H1 (cell line): ENCODE measurements at regions not wholly inside any gene's neighbourhood (a gene's known extent, or its start where the extent isn't known, plus 50 kb on each side); places are given as distances from the start of the nearest gene placed in this dataset.

Source experiments
- ASH2L ChIP-seq: fragments of 200-600, 300-600 bp; sonication (generic); IDR thresholded peaks from one replicate; pipeline ENCODE4 v1.7.1; 2017; ENCODE audit warnings: low read length
- CBX8 ChIP-seq: fragments of 300-800, 300-1000 bp; sonication (generic); IDR thresholded peaks from 2 replicates; pipeline ENCODE4 v1.7.1; 2016; ENCODE audit warnings: low read depth, low read length, borderline replicate concordance
- CREB1 ChIP-seq: IDR thresholded peaks from 2 replicates; pipeline ENCODE4 v1.6.1; 2012; ENCODE audit warnings: inconsistent platforms
- HDAC6 ChIP-seq: IDR thresholded peaks from one replicate; pipeline ENCODE4 v1.7.1; 2012; ENCODE audit warnings: low read depth, mild to moderate bottlenecking, inconsistent platforms, low read length, moderate library complexity
- JUND ChIP-seq: IDR thresholded peaks from 2 replicates; pipeline ENCODE4 v1.6.1; 2011; ENCODE audit warnings: mild to moderate bottlenecking, improper control_type of control experiment, low read length
- NANOG ChIP-seq: IDR thresholded peaks from 2 replicates; pipeline ENCODE4 v1.6.1; 2011; ENCODE audit warnings: low read length, low read depth, mild to moderate bottlenecking, inconsistent platforms; ENCODE audit not compliant: insufficient read depth, poor library complexity, severe bottlenecking
- SIX5 ChIP-seq: IDR thresholded peaks from 2 replicates; pipeline ENCODE4 v1.6.1; 2011; ENCODE audit warnings: mild to moderate bottlenecking, low read depth, low read length
- SP4 ChIP-seq: IDR thresholded peaks from 2 replicates; pipeline ENCODE4 v1.6.1; 2012; ENCODE audit warnings: low read length, inconsistent platforms
- TCF12 ChIP-seq: IDR thresholded peaks from 2 replicates; pipeline ENCODE4 v1.6.1; 2011; ENCODE audit warnings: low read depth, mild to moderate bottlenecking, low read length
- TF ChIP-seq, protein P1 (sequence below): fragments of 300-600 bp; sonication (generic); IDR thresholded peaks from 2 replicates; pipeline ENCODE4 v1.7.1; 2012; ENCODE audit warnings: low read length, moderate library complexity, mild to moderate bottlenecking, inconsistent platforms; ENCODE audit not compliant: insufficient replicate concordance
- TF ChIP-seq, protein P2 (sequence below): IDR thresholded peaks from 2 replicates; pipeline ENCODE4 v1.6.1; 2011; ENCODE audit warnings: low read depth, mild to moderate bottlenecking, low read length; ENCODE audit not compliant: insufficient read depth

DNA sequence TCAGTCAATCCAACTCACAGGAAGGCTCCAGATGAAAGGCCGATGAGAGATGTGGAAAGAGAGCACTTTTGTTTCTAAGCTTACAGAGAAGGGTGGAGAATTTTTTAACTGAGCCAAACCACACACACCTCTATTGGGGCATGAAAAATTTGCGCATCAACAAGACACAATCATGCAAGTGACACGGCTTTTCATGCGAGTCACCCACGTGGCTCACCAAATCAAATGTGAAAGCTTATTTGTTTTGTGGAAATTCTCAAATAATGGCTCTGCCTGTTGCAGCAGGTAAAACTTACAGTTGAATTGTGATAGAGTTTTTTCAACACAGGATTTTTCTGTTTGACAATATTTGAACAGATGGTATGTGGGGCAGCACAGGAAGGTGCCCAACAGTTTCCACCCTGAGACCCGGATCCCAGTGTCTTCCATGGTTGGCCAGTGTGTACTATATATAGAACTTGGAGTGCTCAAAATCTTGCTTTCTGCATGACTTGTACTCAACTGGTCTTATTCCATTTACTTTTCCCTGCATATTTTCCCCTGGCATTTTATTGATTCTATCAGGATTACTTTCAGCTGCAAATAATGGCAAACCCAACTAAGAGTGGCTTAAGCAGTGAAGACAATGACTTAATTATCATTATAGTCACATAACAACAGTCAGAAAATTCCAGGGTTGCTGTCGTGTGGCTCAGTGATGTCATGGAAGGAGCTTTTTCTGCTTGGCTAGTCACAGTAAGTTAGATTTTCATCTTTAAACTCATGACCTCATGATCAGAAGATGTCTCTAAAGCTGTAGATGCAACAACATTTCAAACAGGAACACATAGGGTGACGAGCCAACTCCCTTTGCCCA is 90.6 kb upstream of the SIM2 start (continued):
- TF ChIP-seq, protein P1, sequence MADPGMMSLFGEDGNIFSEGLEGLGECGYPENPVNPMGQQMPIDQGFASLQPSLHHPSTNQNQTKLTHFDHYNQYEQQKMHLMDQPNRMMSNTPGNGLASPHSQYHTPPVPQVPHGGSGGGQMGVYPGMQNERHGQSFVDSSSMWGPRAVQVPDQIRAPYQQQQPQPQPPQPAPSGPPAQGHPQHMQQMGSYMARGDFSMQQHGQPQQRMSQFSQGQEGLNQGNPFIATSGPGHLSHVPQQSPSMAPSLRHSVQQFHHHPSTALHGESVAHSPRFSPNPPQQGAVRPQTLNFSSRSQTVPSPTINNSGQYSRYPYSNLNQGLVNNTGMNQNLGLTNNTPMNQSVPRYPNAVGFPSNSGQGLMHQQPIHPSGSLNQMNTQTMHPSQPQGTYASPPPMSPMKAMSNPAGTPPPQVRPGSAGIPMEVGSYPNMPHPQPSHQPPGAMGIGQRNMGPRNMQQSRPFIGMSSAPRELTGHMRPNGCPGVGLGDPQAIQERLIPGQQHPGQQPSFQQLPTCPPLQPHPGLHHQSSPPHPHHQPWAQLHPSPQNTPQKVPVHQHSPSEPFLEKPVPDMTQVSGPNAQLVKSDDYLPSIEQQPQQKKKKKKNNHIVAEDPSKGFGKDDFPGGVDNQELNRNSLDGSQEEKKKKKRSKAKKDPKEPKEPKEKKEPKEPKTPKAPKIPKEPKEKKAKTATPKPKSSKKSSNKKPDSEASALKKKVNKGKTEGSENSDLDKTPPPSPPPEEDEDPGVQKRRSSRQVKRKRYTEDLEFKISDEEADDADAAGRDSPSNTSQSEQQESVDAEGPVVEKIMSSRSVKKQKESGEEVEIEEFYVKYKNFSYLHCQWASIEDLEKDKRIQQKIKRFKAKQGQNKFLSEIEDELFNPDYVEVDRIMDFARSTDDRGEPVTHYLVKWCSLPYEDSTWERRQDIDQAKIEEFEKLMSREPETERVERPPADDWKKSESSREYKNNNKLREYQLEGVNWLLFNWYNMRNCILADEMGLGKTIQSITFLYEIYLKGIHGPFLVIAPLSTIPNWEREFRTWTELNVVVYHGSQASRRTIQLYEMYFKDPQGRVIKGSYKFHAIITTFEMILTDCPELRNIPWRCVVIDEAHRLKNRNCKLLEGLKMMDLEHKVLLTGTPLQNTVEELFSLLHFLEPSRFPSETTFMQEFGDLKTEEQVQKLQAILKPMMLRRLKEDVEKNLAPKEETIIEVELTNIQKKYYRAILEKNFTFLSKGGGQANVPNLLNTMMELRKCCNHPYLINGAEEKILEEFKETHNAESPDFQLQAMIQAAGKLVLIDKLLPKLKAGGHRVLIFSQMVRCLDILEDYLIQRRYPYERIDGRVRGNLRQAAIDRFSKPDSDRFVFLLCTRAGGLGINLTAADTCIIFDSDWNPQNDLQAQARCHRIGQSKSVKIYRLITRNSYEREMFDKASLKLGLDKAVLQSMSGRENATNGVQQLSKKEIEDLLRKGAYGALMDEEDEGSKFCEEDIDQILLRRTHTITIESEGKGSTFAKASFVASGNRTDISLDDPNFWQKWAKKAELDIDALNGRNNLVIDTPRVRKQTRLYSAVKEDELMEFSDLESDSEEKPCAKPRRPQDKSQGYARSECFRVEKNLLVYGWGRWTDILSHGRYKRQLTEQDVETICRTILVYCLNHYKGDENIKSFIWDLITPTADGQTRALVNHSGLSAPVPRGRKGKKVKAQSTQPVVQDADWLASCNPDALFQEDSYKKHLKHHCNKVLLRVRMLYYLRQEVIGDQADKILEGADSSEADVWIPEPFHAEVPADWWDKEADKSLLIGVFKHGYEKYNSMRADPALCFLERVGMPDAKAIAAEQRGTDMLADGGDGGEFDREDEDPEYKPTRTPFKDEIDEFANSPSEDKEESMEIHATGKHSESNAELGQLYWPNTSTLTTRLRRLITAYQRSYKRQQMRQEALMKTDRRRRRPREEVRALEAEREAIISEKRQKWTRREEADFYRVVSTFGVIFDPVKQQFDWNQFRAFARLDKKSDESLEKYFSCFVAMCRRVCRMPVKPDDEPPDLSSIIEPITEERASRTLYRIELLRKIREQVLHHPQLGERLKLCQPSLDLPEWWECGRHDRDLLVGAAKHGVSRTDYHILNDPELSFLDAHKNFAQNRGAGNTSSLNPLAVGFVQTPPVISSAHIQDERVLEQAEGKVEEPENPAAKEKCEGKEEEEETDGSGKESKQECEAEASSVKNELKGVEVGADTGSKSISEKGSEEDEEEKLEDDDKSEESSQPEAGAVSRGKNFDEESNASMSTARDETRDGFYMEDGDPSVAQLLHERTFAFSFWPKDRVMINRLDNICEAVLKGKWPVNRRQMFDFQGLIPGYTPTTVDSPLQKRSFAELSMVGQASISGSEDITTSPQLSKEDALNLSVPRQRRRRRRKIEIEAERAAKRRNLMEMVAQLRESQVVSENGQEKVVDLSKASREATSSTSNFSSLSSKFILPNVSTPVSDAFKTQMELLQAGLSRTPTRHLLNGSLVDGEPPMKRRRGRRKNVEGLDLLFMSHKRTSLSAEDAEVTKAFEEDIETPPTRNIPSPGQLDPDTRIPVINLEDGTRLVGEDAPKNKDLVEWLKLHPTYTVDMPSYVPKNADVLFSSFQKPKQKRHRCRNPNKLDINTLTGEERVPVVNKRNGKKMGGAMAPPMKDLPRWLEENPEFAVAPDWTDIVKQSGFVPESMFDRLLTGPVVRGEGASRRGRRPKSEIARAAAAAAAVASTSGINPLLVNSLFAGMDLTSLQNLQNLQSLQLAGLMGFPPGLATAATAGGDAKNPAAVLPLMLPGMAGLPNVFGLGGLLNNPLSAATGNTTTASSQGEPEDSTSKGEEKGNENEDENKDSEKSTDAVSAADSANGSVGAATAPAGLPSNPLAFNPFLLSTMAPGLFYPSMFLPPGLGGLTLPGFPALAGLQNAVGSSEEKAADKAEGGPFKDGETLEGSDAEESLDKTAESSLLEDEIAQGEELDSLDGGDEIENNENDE: no peak
- TF ChIP-seq TCF12 (no peak), HDAC6 (no peak), SP4 (no peak), SIX5 (no peak), CREB1 (no peak), JUND (no peak), ASH2L (no peak), CBX8 (no peak), NANOG (no peak)
- TF ChIP-seq, protein P2, sequence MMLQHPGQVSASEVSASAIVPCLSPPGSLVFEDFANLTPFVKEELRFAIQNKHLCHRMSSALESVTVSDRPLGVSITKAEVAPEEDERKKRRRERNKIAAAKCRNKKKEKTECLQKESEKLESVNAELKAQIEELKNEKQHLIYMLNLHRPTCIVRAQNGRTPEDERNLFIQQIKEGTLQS: no peak
